GM19463 (cell line): ENCODE measurements at regions not wholly inside any gene's neighbourhood (a gene's known extent, or its start where the extent isn't known, plus 50 kb on each side); places are given as distances from the start of the nearest gene placed in this dataset.
"Not testable (repeated sequence)": the region's sequence is repeated elsewhere in the genome, so short reads cannot be mapped to it uniquely, and the experiment has no call there.

Experiments used
- ATAC-seq: cut with Tn5 transposase; IDR thresholded peaks from one replicate; pipeline ENCODE4 v1.9.1; 2021; ENCODE audit warnings: mild to moderate bottlenecking, moderate library complexity; ENCODE audit not compliant: unreplicated experiment

DNA sequence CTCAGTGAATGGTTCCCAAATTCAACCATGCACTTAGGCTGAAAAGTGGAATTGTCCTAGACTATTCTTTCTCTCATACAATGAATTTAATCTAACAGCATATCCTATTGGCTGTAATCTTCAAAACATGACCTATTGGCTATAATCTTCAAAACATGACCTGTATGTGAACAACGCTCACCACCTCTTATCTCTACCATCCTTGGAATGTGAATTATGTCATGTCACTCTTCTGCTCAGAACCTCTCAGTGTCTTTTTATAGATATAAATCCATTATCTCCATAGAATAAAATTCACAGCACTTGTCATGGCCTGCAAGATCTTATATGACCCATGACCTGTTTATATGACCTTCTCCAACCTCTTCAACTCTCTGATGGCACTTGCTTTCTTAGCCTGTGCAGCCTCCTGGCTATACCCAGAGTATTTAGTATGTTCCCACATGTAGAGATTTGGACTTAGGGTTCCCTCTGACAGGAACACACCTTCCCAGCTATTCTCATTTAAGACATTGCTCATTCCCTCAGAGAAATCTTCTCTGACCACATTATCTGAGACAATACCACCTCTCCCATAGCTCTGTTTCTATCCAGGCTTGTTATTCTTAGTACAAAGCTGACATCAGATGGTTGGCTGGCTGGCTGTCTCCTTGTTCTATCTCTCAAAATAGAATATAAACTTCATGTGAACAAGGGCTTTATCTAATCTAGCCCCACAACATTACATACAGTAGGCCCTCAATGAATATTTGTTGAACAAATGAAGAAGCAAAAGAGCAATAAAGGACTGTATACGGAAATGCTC is 275.0 kb upstream of the PREP start:
- ATAC-seq = no peak

DNA sequence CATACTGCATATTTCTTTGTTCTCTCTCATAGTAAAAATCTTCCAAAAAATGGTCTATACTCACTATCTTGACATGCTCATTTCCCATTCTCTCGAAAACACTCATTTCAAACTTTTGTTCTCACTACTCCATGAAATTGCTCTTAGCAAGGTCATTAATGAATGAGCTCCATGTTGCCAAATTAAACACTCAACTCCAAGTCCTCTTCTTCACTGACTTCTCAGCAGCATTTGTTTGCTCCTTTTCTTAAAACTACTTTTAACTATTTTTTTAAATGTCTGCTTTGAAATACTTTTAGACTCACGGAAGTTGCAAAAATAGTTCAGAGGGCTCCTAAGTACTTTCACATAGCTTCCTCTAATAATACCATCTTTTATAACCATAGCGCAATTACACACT is 274.0 kb upstream of the PREP start:
- ATAC-seq = no peak

DNA sequence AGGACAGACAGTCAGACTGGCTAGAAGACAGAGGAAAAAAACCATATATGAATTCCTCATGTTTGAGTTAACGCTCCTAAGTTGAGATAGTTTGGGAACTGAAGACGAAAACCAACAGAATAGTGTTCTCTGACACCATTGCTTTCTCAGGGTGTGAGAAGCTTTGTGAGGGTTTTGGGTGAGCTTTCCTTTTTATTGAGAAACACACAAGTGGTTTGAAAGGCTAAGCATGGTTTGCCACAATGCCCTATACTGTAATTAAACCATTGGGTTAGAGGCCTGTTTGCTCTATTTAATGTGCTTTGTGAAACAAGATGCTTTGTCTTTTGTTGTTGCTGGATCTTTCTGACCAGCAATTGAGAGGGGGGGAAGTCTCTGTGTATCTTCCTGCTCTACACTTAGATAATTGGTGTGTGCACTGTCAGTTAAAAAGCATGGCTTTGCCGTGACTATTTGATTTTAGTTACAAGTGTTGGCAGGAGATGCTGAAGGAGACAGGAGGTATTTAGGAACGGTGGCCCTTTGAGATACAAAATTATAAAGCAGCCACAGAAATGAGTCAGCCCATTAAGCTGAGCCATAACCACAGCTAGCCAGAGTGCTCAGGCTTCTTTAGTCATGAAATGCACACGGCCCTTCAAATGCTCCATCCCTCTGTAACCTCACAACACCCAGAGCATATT is 273.0 kb upstream of the PREP start:
- ATAC-seq = no peak

DNA sequence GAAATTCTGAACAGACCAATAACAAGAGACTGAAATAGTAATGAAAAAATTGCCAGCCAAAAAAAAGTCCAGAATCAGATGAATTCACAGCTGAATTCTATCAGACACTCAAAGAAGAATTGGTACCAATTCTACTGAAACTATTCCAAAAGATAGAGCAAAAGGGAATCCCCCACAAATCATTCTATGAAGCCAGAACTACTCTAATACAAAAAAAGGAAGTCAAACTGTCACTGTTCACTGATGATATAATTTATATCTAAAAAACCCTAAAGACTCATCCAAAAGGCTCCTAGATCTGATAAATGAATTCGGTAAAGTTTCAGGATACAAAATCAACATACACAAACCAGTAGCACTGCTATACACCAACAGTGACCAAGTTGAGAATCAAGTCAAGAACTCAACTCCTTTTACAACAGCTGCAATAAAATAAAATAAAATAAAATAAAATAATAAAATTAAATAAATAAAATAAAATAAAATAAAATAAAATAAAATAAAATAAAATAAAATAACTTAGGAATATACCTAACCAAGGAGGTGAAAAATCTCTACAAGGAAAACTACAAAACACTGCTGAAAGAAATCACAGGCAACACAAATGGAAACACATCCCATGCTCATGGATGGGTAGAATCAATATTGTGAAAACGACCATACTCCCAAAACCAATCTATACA is 270.1 kb upstream of the PREP start:
- ATAC-seq = not testable (repeated sequence)

DNA sequence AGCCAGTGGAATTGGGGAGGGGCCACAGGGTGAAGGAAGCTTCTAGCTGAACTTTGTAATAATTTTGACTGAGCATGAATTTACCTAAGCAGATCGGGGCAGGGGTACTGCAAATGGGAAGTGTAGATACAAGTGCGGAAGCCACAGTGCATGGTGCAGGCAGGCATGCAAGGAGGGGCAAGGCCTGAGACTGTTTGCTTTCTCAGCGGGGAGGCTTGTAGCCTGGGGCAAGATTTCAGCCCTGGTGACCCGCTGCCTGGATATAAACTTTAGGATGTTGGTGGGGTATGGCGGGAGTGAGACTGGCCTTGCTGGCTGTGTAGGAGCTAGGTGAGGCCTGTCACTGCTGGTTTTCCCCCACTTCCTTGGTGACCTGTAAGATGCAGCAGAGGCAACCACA is 266.4 kb upstream of the PREP start:
- ATAC-seq = no peak

DNA sequence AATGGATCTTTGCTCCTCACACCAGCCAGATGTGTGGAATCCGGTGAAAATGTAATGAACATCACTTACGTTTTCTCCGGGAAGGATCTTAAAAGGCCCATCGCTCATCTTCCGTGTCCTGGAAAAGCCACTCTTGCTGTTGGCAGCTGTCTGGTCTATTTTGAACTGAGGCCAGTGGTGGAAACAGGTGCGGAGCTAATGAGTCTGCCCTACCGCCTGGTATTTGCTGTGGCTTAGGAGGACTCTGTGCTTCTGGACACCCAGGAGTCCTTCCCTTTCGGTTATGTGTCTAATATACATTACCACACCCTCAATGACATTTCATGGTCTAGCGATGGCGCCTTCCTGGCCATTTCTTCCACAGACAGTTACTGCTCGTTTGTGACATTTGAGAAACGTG is 264.2 kb upstream of the PREP start:
- ATAC-seq = no peak

DNA sequence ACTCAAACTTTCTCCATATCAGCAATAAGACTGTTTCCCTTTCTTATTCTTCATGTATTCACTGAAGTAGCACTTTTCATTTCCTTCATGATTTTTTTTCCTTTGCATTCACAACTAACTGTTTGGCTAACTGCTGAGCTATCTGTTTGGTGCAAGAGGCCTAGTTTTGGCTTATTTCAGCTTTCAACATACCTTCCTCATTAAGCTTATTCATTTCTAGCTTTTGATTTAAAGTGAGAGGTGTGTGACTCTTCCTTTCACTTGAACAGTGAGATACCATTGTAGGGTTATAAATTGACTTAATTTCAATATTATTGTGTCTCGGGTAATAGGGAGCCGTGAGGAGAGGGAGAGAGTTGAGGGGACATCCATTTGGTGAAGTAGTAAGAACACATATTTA is 262.0 kb upstream of the PREP start:
- no peak for ATAC-seq

DNA sequence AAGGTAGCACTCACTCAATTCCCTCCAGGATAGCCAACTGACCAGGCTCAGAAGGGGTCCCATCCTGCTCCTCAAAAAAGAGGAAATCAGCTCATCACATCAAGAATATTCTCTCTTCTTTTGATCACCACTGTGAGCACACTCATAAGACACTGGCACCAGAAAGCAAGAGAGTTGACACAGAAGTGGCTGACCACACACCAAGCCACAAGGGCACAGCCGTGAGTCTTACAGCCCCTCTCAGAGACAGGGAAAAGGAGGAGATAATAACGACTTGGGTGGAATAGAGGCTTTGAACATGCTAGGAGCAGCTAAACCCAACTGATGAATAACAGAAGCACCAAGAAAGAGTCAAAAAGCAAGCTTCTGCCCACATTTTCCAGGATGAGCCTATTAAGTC is 249.1 kb upstream of the PREP start:
- ATAC-seq = no peak

DNA sequence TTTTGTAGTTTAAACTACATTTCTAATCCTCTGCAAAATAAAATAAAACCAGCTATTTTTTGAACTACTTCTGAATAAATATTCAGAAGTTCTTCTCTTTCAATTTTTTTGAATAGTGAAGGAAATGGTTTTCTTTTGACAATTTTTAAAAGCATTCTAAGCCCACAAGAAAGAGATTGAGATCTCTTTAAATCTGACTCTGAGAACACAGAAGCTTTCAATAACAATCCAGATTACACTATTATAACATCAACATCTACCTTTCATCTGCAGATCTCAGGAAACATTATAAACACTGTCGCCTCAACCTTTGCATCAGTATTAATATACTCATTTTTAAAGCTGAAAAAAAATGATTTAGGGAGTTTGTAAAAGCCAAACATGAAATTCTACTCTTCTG is 247.5 kb upstream of the PREP start:
- ATAC-seq = no peak

DNA sequence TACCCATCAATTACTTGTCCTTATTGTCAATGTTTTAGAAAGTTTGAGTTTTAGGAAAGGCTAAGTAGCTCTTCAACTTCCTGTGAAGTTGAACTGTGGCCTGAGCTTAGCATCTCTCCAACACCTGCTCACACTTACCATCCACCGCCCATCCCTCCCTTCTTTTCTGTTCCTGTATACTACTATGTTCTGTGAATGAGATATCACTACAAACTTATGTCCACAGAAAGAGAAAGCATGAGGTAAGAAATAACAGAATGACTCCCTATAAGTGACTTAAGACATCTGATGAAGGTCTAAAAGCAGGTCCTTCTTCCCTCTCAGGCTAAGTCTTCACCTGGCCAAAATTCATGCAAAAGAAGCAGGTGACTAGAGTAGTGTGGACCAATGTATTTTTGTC is 246.3 kb upstream of the PREP start:
- no peak for ATAC-seq

DNA sequence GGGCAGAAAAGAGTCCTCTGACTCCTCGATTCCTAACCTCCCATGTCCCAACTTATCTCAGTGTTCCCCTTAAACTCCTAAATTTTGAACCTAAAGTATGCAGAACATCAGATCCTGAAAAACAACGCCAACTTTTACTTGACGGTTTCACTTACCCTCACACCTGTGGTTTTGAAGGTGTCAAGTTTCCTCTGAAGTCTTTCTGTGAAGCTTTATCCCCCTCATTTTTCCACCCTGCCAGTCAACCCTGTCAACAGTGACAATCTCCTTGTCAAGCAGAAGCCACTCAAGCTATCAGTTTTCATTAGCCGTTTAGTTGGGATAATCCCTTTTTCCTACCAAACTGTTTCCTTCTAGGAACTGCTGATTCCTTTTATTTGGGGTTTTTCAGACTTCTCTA is 245.4 kb upstream of the PREP start:
- ATAC-seq = no peak

DNA sequence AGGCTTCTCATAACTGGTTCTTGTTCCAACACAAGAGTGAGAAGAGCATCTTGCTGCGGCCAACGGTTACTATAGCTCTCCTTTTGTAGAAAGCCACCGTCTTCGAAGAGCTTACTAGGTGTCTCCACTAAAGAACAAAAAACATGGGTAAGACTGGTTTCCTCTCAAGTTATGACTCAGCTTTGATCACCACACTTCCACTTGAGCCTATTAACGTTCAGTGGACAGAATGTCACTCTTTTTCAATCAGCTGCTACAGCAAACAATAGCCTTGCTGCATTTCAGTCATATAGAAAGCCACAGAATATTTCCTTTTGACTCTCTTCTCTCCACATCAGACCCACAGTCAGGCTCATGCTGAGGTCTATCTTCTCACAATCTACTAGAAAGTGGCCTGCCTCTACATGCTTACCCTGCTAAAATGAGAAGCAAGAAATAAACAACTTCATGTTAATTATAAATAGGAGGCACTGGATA is 243.5 kb upstream of the PREP start:
- peak; percentile 82 for ATAC-seq

DNA sequence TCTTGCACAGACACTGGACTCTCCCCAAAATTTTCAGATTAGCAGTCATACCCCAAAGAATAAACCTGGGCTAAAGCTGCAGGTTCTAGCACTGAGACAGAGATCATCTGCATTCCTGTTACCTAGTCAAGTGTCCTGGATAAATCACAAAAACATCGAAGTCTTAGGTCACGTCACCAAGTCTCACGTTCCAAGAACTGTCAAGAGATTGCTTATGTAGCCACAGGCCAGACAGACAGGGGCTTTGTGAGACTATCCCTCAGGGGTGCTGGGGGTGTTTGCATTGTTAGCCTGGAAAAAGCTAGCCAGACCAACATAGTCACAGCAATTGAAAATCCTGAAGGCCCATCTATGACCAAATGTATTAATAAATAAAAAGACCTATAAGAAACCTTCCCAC is 243.1 kb upstream of the PREP start:
- ATAC-seq = no peak

DNA sequence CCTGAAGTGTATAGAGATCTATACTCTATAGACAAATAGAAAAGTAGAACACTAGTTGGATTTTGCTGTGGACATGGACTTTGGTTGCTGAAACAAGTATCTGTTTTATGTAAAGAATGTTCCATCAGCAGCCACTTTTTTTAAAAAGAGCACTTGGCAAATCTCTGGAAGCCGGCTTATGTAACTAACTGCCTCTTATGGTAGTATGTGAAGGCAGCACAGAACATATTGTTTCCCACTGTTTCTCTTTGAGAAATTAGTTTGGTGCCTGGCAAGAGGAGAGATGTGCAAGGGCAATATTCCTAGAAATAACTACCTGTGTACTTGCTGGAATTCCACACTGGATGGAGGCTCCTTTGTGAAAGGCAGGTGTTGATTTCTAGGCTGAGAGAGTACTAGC is 242.3 kb upstream of the PREP start:
- no peak for ATAC-seq

DNA sequence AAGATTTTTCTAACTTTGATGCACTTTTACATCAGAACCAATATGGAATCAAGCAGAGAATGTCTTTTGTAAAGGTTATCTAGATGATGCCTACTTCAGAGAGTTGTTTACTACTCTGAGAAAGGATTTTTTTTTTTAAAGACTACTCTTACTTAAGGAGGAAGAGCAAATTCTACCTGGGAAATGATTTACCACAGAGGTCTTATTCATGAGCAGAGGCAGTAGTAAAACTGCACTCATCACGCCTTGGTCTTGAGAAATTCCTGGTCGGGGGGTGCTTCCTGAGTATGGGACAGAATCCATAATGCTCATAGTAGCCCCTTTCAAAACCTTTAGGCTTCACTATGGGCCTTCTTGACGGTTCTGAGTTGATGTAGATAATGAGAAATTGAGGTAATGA is 241.8 kb upstream of the PREP start:
- no peak for ATAC-seq

DNA sequence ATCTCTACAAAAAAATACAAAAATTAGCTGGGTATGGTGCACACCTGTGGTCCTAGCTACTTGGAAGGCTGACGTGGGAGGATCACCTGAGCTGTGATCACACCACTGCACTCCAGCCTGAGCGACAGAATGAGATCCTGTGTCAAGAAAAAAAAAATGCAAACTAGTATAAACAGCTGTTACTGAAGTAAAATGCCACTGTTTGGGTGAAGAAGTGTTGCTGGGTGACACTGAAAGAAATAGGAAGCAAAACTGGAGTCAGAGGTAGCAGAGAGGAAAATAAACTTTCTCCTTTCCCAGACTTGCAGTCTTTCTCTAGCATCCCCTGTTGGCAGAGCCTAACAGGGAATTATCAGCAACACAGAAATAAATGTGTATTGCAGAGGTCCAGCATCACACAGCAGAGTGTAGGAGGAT is 241.2 kb upstream of the PREP start:
- ATAC-seq = peak; percentile 10

DNA sequence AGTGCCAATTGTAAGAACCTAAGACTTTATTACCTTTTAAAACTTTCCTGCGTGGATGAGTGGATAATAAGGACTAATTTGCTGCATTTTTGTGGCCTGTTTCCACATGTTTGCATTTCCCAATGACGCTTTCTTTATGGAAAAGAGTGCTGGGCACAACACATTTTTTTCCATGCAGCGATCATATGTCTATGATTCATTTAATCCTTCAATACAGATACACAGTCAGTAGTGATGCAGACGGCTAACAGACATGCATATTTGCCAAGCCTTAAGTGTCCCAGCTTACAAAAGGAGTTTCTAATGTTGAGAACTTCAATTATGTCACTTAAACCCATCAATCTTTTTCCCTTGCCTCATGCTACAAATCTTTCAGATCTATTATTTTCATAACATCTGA is 239.8 kb upstream of the PREP start:
- ATAC-seq = no peak

DNA sequence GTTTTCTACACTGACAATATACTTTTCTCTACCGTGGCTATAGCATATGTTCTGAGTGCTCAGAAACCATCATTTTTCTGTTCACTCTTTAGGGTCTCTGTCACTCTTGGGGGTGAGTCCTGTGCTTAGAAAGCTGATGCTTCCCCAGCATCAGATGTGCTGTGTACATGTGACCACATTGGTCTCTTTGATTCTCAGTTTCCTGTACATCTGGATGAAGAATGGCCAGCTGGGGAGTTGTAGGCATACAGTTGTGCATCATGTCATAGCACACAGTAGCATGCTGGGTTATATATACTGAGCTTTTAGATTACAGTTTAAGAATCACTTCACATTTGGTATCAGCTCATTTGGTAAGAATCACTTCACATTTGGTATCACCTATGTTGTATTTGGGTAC is 238.6 kb upstream of the PREP start:
- no peak for ATAC-seq

DNA sequence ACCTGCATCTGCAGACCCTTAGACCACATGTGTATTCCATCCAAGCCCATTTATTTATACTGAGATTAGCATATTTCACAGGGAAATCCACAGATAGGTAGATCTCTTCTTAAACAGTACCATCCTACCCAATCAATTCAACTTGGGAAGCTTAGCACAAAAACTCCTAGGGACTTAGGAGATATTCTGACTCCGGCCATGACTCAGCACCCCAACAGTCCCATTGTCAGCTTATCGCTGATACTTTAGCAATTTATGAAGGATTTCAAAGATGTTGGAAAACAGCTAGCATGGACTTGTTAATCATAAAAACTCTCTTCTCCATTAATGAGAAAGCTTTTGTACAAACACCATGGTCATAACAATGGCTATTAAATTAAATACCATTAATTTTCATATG is 236.2 kb upstream of the PREP start:
- ATAC-seq = no peak

DNA sequence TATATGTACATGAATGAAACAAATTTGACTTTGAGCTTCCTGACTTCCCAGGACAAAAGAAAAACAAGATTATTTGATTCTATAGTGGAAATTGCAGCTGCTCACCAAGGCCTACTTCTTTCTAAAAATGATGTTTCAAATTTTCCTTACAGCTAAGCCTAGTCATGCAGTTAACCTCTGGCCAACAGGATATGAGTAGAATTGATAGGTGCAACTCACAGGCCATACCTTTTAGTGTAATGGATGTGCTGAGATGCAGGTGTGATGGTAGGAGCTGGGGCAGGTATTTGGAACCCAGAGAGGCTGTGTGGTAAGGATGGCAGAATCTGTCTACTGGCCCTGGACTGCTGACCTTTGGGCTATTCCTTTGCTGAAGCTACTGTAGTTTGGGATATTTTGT is 230.9 kb upstream of the PREP start:
- ATAC-seq = no peak

DNA sequence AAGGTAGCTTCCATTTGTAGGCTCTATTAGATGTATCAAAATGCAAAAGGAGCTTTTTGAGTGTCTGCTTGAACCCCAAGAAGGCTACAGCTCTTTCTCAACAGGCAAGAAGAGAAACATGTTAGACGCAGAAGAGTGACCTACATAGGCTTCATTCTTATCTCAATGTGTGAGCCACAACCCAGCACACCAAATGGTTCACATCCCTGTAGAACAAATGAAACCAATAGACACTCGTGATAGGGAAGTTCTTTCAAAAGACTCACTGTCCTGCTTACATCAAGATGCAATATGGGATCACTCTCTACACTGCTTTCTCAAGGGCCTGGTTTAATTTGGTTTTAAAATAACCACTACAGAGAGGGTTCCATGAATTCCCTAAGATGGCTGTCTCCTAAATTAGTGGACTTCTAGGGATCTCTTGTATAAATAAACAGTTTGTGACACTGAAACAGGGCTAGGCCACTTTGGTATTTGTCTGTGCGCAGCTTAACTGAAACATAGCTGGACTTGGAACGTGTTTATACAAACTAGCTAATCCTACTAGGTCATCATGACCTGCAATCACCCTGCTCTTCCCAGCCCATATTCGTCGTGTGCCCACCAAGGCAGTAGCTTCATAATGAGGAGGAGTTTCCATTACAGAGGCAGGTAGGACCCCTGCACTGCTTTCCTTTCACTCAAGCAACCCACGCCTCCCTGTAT is 225.4 kb upstream of the PREP start:
- no peak for ATAC-seq
